PC-9 (cell line): ENCODE measurements at regions not wholly inside any gene's neighbourhood (a gene's known extent, or its start where the extent isn't known, plus 50 kb on each side); places are given as distances from the start of the nearest gene placed in this dataset.
"Not testable (repeated sequence)": the region's sequence is repeated elsewhere in the genome, so short reads cannot be mapped to it uniquely, and the experiment has no call there.

Experiments used
- BruUV-seq: library from RNA; stranded (reverse); fragments of 400-500 nt; replicated peaks from 2 replicates; lab custom pipeline; 2021; lab: Mats Ljungman, UMichigan
- CTCF ChIA-PET: fragments of 300-600 bp; sonication (Branson Sonifier 250); formaldehyde crosslinking; loops from one replicate; lab custom pipeline; 2022; ENCODE audit warnings: antibody characterized with exemption; lab: Charles Lee
- POLR2A ChIA-PET: fragments of 300-600 bp; sonication (Branson Sonifier 250); formaldehyde crosslinking; loops from one replicate; lab custom pipeline; 2022; ENCODE audit warnings: antibody characterized with exemption; ENCODE audit not compliant: unreplicated experiment; lab: Charles Lee
- DNase-seq, 2 experiments: peaks; one replicate each; pipeline versions ENCODE4 v3.0.0 to v3.0.0-alpha.2; 2015 to 2022; ENCODE audit warnings: mixed read lengths in 1 of 2
- H2AFZ ChIP-seq: fragments of 200-600 bp; sonication (generic); 2 replicates; pipeline ENCODE4 v1.8.1; 2017; ENCODE audit warnings: antibody characterized with exemption
- H3F3A ChIP-seq: fragments of 200-600 bp; sonication (generic); 2 replicates; pipeline ENCODE4 v1.8.1; 2017; ENCODE audit warnings: antibody characterized with exemption, mild to moderate bottlenecking, low read depth; ENCODE audit not compliant: insufficient read depth
- H3K27ac ChIP-seq: fragments of 200-600 bp; sonication (generic); 2 replicates; pipeline ENCODE4 v1.6.1; 2016; ENCODE audit warnings: mixed run types
- H3K27me3 ChIP-seq: fragments of 200-600 bp; sonication (generic); 2 replicates; pipeline ENCODE4 v1.6.1; 2016; ENCODE audit warnings: low read depth, mixed run types; ENCODE audit not compliant: insufficient read depth
- H3K36me3 ChIP-seq: fragments of 200-600 bp; sonication (generic); 2 replicates; pipeline ENCODE4 v1.6.1; 2016; ENCODE audit warnings: low read depth, mixed run types
- H3K4me1 ChIP-seq: fragments of 200-600 bp; sonication (generic); replicated peaks from 2 replicates; pipeline ENCODE4 v1.6.1; 2016; ENCODE audit warnings: mixed run types; ENCODE audit not compliant: insufficient read depth
- H3K4me2 ChIP-seq: fragments of 200-600 bp; sonication (generic); 2 replicates; pipeline ENCODE4 v1.6.1; 2017; ENCODE audit warnings: mixed run types
- H3K4me3 ChIP-seq: fragments of 200-600 bp; sonication (generic); 2 replicates; pipeline ENCODE4 v1.6.1; 2016; ENCODE audit warnings: mixed run types
- H3K79me2 ChIP-seq: fragments of 200-600 bp; sonication (generic); 2 replicates; pipeline ENCODE4 v1.6.1; 2017; ENCODE audit warnings: low read depth, mixed run types
- H3K9me2 ChIP-seq: fragments of 200-600 bp; sonication (generic); 2 replicates; pipeline ENCODE4 v1.8.1; 2017; ENCODE audit warnings: mild to moderate bottlenecking; ENCODE audit not compliant: insufficient read depth
- H3K9me3 ChIP-seq: fragments of 200-600 bp; sonication (generic); 2 replicates; pipeline ENCODE4 v1.8.1; 2016; ENCODE audit warnings: low read depth; ENCODE audit not compliant: insufficient read depth
- H4K20me1 ChIP-seq: fragments of 200-600 bp; sonication (generic); 2 replicates; pipeline ENCODE4 v1.8.1; 2017; ENCODE audit not compliant: insufficient read depth
- CTCF ChIP-seq: fragments of 200-600 bp; sonication (generic); conservative IDR thresholded peaks from 2 replicates; pipeline ENCODE4 v1.6.1; 2017; ENCODE audit warnings: mixed run types, antibody characterized with exemption, mild to moderate bottlenecking, moderate library complexity
- EZH2 ChIP-seq: fragments of 200-600 bp; sonication (generic); IDR thresholded peaks from 2 replicates; pipeline ENCODE4 v1.8.0; 2017; ENCODE audit warnings: antibody characterized with exemption, low read depth
- intact Hi-C: fragments of 100-400 bp; cut with micrococcal nuclease; formaldehyde crosslinking; loops from one replicate; pipeline ENCODE4 v1.10.0; 2022; ENCODE audit not compliant: unreplicated experiment

- Histone ChIP-seq H3K9me3 (no peaks in the 10 kb centered on the region), H3K79me2 (no peaks in the 10 kb centered on the region), H3K9me2 (no peaks in the 10 kb centered on the region), H3K4me2 (no peak overlapping the region), H3K36me3 (no peaks in the 10 kb centered on the region), H4K20me1 (no peaks in the 10 kb centered on the region), H3K4me1 (no peaks in the 10 kb centered on the region), H3K27ac (no peak overlapping the region), H2AFZ (no peak overlapping the region), H3K27me3 (no peaks in the 10 kb centered on the region), H3K4me3 (no peak overlapping the region), H3F3A (no peaks in the 10 kb centered on the region)
- TF ChIP-seq EZH2 = no peak
- no peak for TF ChIP-seq CTCF
- ChIA-PET CTCF (no interaction called here), POLR2A (interaction anchor here (0.7 kb wide), 1 partner anchor 182 kb away, joined by 3 read pairs; no protein-coding TSS in a partner anchor)
- DNase-seq = no peak
- BruUV-seq = no TSS peak
- intact Hi-C loops = no loop called here
Observed at GRCh38 chr7:23894892-23895569, 185.0 kb downstream of the STK31 start.

- intact Hi-C loops = no loop called here
- no TSS peak for BruUV-seq
- no peak overlapping the region for H2AFZ ChIP-seq
- no peak overlapping the region for H3K4me2 ChIP-seq
- TF ChIP-seq EZH2 = no peak
- no peak for TF ChIP-seq CTCF
- H3F3A ChIP-seq = no peaks in the 10 kb centered on the region
- ChIA-PET CTCF (no interaction called here), POLR2A (interaction anchor here (0.5 to 0.7 kb wide), 3 partner anchors 182 to 549 kb away, joined by 3 to 4 read pairs (median 4); no protein-coding TSS in a partner anchor)
- H3K9me3 ChIP-seq = no peaks in the 10 kb centered on the region
- no peaks in the 10 kb centered on the region for H3K79me2 ChIP-seq
- H3K4me1 ChIP-seq = no peaks in the 10 kb centered on the region
- DNase-seq = peak in 1 of 2 experiments; percentile 55
- H3K4me3 ChIP-seq = no peak overlapping the region
- H3K9me2 ChIP-seq = no peaks in the 10 kb centered on the region
- no peaks in the 10 kb centered on the region for H4K20me1 ChIP-seq
- no peaks in the 10 kb centered on the region for H3K27me3 ChIP-seq
- H3K27ac ChIP-seq = no peak overlapping the region
- H3K36me3 ChIP-seq = no peaks in the 10 kb centered on the region
Observed at GRCh38 chr7:23895666-23896096, 185.7 kb downstream of the STK31 start.

GRCh38 chr7:23898619-23899018, 188.6 kb downstream of the STK31 start:
- Histone ChIP-seq H3K4me3 (no peak overlapping the region), H3K27me3 (no peaks in the 10 kb centered on the region), H3K9me2 (no peaks in the 10 kb centered on the region), H4K20me1 (no peaks in the 10 kb centered on the region), H2AFZ (no peak overlapping the region), H3K79me2 (no peaks in the 10 kb centered on the region), H3K4me2 (no peak overlapping the region), H3K9me3 (no peaks in the 10 kb centered on the region), H3K4me1 (no peaks in the 10 kb centered on the region), H3F3A (no peaks in the 10 kb centered on the region), H3K36me3 (no peaks in the 10 kb centered on the region), H3K27ac (no peak overlapping the region)
- intact Hi-C loops = no loop called here
- no peak for TF ChIP-seq CTCF
- TF ChIP-seq EZH2 = no peak
- DNase-seq = no peak
- BruUV-seq = no TSS peak
- POLR2A ChIA-PET = no interaction called here
- CTCF ChIA-PET = no interaction called here

GRCh38 chr7:23904901-23905300, 194.9 kb downstream of the STK31 start:
- BruUV-seq, H3K4me2 ChIP-seq, H3K27ac ChIP-seq, intact Hi-C loops, H4K20me1 ChIP-seq, CTCF ChIA-PET, H3K27me3 ChIP-seq, DNase-seq, H3K4me3 ChIP-seq, H3K9me3 ChIP-seq, H2AFZ ChIP-seq, H3K36me3 ChIP-seq, POLR2A ChIA-PET, H3K79me2 ChIP-seq, H3K9me2 ChIP-seq: not testable (repeated sequence)
- peaks cover 17% of the 10 kb centered on the region for H3K4me1 ChIP-seq
- peaks cover 14% of the 10 kb centered on the region for H3F3A ChIP-seq
